C4-2B (cell line): ENCODE measurements at regions not wholly inside any gene's neighbourhood (a gene's known extent, or its start where the extent isn't known, plus 50 kb on each side); places are given as distances from the start of the nearest gene placed in this dataset.
"Not testable (repeated sequence)": the region's sequence is repeated elsewhere in the genome, so short reads cannot be mapped to it uniquely, and the experiment has no call there.

ENCODE experiments used
- ZFX ChIP-seq: fragments of 450-650 bp; IDR thresholded peaks from 2 replicates; pipeline ENCODE4 v1.6.1; 2017
- TF ChIP-seq, protein P1 (sequence below): fragments of 450-650 bp; conservative IDR thresholded peaks from 2 replicates; pipeline ENCODE4 v1.5.1; 2017; ENCODE audit warnings: mild to moderate bottlenecking

DNA sequence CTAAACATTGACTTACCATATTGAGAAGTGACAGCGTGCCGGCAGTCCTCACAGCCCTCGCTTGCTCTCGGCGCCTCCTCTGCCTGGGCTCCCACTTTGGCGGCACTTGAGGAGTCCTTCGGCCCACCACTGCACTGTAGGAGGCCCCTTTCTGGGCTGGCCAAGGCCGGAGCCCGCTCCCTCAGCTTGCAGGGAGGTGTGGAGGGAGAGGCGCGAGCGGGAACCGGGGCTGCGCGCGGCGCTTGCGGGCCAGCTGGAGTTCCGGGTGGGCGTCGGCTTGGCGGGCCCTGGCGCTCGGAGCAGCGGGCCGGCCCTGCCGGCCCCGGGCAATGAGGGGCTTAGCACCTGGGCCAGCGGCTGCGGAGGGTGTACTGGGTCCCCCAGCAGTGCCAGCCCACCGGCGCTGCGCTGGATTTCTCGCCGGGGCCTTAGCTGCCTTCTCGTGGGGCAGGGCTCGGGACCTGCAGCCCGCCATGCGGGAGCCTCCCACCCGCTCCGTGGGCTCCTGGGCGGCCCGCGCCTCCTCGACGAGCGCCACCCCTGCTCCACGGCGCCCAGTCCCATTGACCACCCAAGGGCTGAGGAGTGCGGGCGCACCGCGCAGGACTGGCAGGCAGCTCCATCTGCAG lies 346.9 kb downstream of the PCNX1 start:
- TF ChIP-seq ZFX, result not testable (repeated sequence)
- TF ChIP-seq, protein P1, sequence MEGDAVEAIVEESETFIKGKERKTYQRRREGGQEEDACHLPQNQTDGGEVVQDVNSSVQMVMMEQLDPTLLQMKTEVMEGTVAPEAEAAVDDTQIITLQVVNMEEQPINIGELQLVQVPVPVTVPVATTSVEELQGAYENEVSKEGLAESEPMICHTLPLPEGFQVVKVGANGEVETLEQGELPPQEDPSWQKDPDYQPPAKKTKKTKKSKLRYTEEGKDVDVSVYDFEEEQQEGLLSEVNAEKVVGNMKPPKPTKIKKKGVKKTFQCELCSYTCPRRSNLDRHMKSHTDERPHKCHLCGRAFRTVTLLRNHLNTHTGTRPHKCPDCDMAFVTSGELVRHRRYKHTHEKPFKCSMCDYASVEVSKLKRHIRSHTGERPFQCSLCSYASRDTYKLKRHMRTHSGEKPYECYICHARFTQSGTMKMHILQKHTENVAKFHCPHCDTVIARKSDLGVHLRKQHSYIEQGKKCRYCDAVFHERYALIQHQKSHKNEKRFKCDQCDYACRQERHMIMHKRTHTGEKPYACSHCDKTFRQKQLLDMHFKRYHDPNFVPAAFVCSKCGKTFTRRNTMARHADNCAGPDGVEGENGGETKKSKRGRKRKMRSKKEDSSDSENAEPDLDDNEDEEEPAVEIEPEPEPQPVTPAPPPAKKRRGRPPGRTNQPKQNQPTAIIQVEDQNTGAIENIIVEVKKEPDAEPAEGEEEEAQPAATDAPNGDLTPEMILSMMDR, result not testable (repeated sequence)
